ENCODE measurements at regions not wholly inside any gene's neighbourhood (a gene's known extent, or its start where the extent isn't known, plus 50 kb on each side); places are given as distances from the start of the nearest gene placed in this dataset.

DNA sequence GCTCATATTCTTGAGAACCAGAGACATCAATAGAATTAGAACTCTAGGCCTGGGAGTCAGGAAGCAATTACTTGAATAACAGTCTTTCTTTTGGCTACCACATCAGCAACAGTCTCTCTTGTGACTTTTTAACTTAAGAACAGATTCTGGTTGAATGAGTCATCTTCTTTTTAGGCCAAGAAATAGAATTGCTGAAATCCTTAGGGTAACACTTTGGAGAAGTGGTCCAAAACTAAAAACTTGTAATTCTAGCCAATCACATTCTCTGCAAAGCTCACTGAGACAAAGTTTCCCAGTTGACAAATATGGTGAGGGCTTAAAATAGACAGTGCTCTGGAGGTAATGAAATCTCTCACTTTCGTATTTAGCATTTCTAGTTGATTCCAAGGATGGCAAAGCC, 238.0 kb downstream of the SHOX2 start:
- H3K9me3 ChIP-seq (ENCODE audit: control insufficient read depth in 4 of 4, insufficient read depth in 3 of 4, low read length in 3 of 4), result no peaks in the 10 kb centered on the region
- no peaks in the 10 kb centered on the region for H3K27me3 ChIP-seq (ENCODE audit: control insufficient read depth in 3 of 3, insufficient read depth in 3 of 3, low read length in 2 of 3)
- H3K4me1 ChIP-seq (ENCODE audit: control insufficient read depth in 5 of 5, insufficient read depth in 5 of 5, low read length in 5 of 5), result no peaks in the 10 kb centered on the region
- H3K9ac ChIP-seq (ENCODE audit: insufficient read depth in 1 of 2, low read length in 2 of 2), result no peak overlapping the region
- no peak overlapping the region for H3K4me3 ChIP-seq
- no peaks in the 10 kb centered on the region for H3K36me3 ChIP-seq (ENCODE audit: control insufficient read depth in 4 of 4, insufficient read depth in 4 of 4, low read length in 4 of 4)
- TF ChIP-seq CTCF (IDR thresholded peaks at IDR 0.05; ENCODE audit: control extremely low read depth, extremely low read depth), result no peak
- WGBS, 2 donors, result 61 to 64% methylated on average over 1 of the region's 1 CpG
- DNase-seq, result no peak
- ATAC-seq (ENCODE audit: insufficient read depth, low FRiP score), result no peak
- peak overlapping the region in 1 of 2 donors; percentile 41 for H3K27ac ChIP-seq (ENCODE audit: low read depth in 1 of 2, low read length in 1 of 2)

GRCh38 chr3:157865352-157866000, 240.7 kb downstream of the SHOX2 start:
- Histone ChIP-seq H3K4me3 (no peak overlapping the region), H3K36me3 (ENCODE audit: control insufficient read depth in 4 of 4, insufficient read depth in 4 of 4, low read length in 4 of 4) (no peaks in the 10 kb centered on the region), H3K9me3 (ENCODE audit: control insufficient read depth in 4 of 4, insufficient read depth in 3 of 4, low read length in 3 of 4) (no peaks in the 10 kb centered on the region), H3K27me3 (ENCODE audit: control insufficient read depth in 3 of 3, insufficient read depth in 3 of 3, low read length in 2 of 3) (no peaks in the 10 kb centered on the region), H3K27ac (ENCODE audit: low read depth in 1 of 2, low read length in 1 of 2) (no peak overlapping the region), H3K4me1 (ENCODE audit: control insufficient read depth in 5 of 5, insufficient read depth in 5 of 5, low read length in 5 of 5) (no peaks in the 10 kb centered on the region), H3K9ac (ENCODE audit: insufficient read depth in 1 of 2, low read length in 2 of 2) (no peak overlapping the region)
- DNase-seq (no peak), ATAC-seq (ENCODE audit: insufficient read depth, low FRiP score) (no peak)
- no peak for TF ChIP-seq CTCF (IDR thresholded peaks at IDR 0.05; ENCODE audit: control extremely low read depth, extremely low read depth)
- 49 to 55% methylated on average over 9 of the region's 9 CpGs for WGBS, 2 donors

DNA sequence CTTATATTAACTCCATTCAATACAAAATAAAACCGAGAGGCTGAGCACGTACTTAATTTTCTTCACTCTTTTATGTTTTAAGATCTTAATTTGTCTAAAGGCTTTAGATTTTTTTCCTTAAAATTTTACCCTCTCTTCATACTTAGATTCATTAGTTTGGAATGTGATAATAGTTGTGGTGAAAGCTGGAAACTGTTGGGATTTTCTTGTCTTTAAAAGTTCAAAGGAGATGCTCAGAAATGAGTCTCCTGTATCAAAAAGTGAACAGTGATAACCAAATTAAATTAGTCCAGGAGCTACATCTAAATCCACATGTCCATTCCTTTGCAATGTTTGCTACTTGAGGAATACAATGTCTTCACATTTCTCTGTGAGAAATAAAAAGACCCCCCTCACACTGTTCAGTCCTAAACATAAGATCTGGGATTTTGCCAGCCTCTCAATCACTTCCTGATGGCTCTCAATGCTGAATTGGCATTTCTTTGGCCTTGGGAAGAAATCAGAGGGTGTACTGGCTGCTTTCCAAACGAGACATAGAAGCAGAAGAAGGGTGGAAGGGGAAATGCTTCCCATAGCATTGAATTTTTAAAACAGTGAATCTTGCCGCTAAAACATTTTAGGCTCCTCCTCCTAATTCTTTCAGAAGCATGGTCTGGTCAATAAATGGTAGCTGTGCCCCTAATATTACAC, 245.0 kb downstream of the SHOX2 start:
- no peak for DNase-seq
- Histone ChIP-seq H3K27me3 (ENCODE audit: control insufficient read depth in 3 of 3, insufficient read depth in 3 of 3, low read length in 2 of 3) (no peaks in the 10 kb centered on the region), H3K9me3 (ENCODE audit: control insufficient read depth in 4 of 4, insufficient read depth in 3 of 4, low read length in 3 of 4) (no peaks in the 10 kb centered on the region), H3K27ac (ENCODE audit: low read depth in 1 of 2, low read length in 1 of 2) (no peak overlapping the region), H3K4me3 (no peak overlapping the region), H3K4me1 (ENCODE audit: control insufficient read depth in 5 of 5, insufficient read depth in 5 of 5, low read length in 5 of 5) (peaks cover 0 to 6% (median 0%) of the 10 kb centered on the region in 5 donors), H3K36me3 (ENCODE audit: control insufficient read depth in 4 of 4, insufficient read depth in 4 of 4, low read length in 4 of 4) (no peaks in the 10 kb centered on the region), H3K9ac (ENCODE audit: insufficient read depth in 1 of 2, low read length in 2 of 2) (no peak overlapping the region)
- ATAC-seq (ENCODE audit: insufficient read depth, low FRiP score), result no peak
- WGBS, 2 donors, result 54 to 62% methylated on average over 4 of the region's 4 CpGs
- no peak for TF ChIP-seq CTCF (IDR thresholded peaks at IDR 0.05; ENCODE audit: control extremely low read depth, extremely low read depth)

All from lung (tissue), 11 donors.